ENCODE measurements at regions not wholly inside any gene's neighbourhood (a gene's known extent, or its start where the extent isn't known, plus 50 kb on each side); places are given as distances from the start of the nearest gene placed in this dataset.

GRCh38 chr13:97660594-97661260 lies 226.8 kb downstream of the RAP2A start:
- TF ChIP-seq FOSL2 (IDR thresholded peaks at IDR 0.05) (no peak), FOSL2 (CRISPR knock-in tag; IDR thresholded peaks at IDR 0.05) (no peak), RARB (CRISPR knock-in tag; IDR thresholded peaks at IDR 0.05) (no peak), CTCF (IDR thresholded peaks at IDR 0.05) (no peak), EP300 (IDR thresholded peaks at IDR 0.05) (no peak), SMC3 (IDR thresholded peaks at IDR 0.05) (no peak), SREBF2 (IDR thresholded peaks at IDR 0.05) (no peak), POLR2A (IDR thresholded peaks at IDR 0.05; ENCODE audit: low read length) (no peak), POLR2AphosphoS2 (conservative IDR thresholded peaks at IDR 0.05; ENCODE audit: low read length) (no peak), RAD21 (conservative IDR thresholded peaks at IDR 0.05 in 1 of 2, IDR thresholded peaks at IDR 0.05 in 1 of 2) (no peak), ESRRA (IDR thresholded peaks at IDR 0.05; ENCODE audit: borderline replicate concordance, low read length) (no peak)
- TF ChIP-seq, protein P1, sequence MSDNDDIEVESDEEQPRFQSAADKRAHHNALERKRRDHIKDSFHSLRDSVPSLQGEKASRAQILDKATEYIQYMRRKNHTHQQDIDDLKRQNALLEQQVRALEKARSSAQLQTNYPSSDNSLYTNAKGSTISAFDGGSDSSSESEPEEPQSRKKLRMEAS (IDR thresholded peaks at IDR 0.05), result no peak
- TF ChIP-seq, protein P2, sequence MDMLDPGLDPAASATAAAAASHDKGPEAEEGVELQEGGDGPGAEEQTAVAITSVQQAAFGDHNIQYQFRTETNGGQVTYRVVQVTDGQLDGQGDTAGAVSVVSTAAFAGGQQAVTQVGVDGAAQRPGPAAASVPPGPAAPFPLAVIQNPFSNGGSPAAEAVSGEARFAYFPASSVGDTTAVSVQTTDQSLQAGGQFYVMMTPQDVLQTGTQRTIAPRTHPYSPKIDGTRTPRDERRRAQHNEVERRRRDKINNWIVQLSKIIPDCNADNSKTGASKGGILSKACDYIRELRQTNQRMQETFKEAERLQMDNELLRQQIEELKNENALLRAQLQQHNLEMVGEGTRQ (IDR thresholded peaks at IDR 0.05), result no peak

Measured in A549 (cell line).